Activated T-cell treated with anti-CD3 and anti-CD28 coated beads, Interleukin-2, amount 50 U/mL, for 72 hours (primary cell): ENCODE measurements at regions not wholly inside any gene's neighbourhood (a gene's known extent, or its start where the extent isn't known, plus 50 kb on each side); places are given as distances from the start of the nearest gene placed in this dataset.

Source experiments
- ATAC-seq, 2 donors: fragments of 150-1000 bp; cut with Tn5 transposase; replicated peaks in 1 of 2; 2 replicates each; pipeline ENCODE4 v1.10.0; 2021; ENCODE audit warnings: moderate library complexity in 2 of 2, mild to moderate bottlenecking in 1 of 2
- DNase-seq, 2 donors: peaks; one replicate each; pipeline ENCODE4 v3.0.0; 2021 to 2022; ENCODE audit warnings: mixed read lengths in 1 of 2
- H3K27ac Mint-ChIP-seq: one replicate; pipeline ENCODE4 v1.8.0; 2022; ENCODE audit warnings: mild to moderate bottlenecking, moderate library complexity, mixed read lengths
- H3K27me3 Mint-ChIP-seq: one replicate; pipeline ENCODE4 v1.8.0; 2022; ENCODE audit warnings: low read depth, mixed read lengths
- H3K36me3 Mint-ChIP-seq, 2 donors: one replicate each; pipeline ENCODE4 v1.8.0; 2022; ENCODE audit warnings: mixed read lengths in 2 of 2, mild to moderate bottlenecking in 1 of 2; ENCODE audit not compliant: insufficient read depth in 2 of 2
- H3K4me1 Mint-ChIP-seq: one replicate; pipeline ENCODE4 v1.8.0; 2022; ENCODE audit warnings: low read depth, mixed read lengths
- H3K4me3 Mint-ChIP-seq, 2 donors: one replicate each; pipeline ENCODE4 v1.8.0; 2022; ENCODE audit warnings: mild to moderate bottlenecking in 2 of 2, mixed read lengths in 2 of 2, moderate library complexity in 2 of 2
- H3K9me3 Mint-ChIP-seq, 2 donors: one replicate each; pipeline ENCODE4 v1.8.0; 2022; ENCODE audit warnings: mixed read lengths in 2 of 2

- H3K27ac Mint-ChIP-seq, result no peak overlapping the region
- no peaks in the 10 kb centered on the region for H3K27me3 Mint-ChIP-seq
- no peaks in the 10 kb centered on the region for H3K4me1 Mint-ChIP-seq
- DNase-seq (no peak), ATAC-seq (no peak)
- no peak overlapping the region for H3K4me3 Mint-ChIP-seq
- H3K9me3 Mint-ChIP-seq, result peaks cover under 1 to 5% of the 10 kb centered on the region in 2 donors
- peaks cover under 1 to 2% of the 10 kb centered on the region in 2 donors for H3K36me3 Mint-ChIP-seq
Measured at GRCh38 chr12:130066742-130067141, 95.5 kb upstream of the FZD10 start.

DNA sequence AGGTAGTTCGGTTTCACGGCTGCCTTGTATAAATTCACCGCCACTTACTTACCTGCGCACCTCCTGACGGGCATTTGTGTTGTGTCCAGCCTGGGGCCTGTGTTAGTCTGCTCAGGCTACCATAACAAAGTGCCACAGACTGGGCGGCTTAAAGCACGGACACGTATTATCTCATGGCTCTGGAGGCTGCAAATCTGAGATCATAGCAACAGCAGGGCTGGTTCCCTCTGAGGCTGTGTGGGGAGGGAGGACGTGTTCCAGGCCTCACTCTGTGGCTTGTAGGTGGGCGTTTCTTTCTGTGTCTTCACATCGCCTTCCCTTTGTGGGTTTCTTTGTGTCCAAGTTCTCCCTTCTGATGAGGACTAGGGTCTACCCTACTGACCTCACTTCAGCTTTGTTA lies 93.5 kb upstream of the FZD10 start:
- H3K4me3 Mint-ChIP-seq, result no peak overlapping the region
- peaks cover 0 to 2% of the 10 kb centered on the region in 2 donors for H3K9me3 Mint-ChIP-seq
- no peaks in the 10 kb centered on the region for H3K4me1 Mint-ChIP-seq
- DNase-seq (no peak), ATAC-seq (no peak)
- H3K27me3 Mint-ChIP-seq, result no peaks in the 10 kb centered on the region
- H3K27ac Mint-ChIP-seq, result no peak overlapping the region
- no peaks in the 10 kb centered on the region for H3K36me3 Mint-ChIP-seq

DNA sequence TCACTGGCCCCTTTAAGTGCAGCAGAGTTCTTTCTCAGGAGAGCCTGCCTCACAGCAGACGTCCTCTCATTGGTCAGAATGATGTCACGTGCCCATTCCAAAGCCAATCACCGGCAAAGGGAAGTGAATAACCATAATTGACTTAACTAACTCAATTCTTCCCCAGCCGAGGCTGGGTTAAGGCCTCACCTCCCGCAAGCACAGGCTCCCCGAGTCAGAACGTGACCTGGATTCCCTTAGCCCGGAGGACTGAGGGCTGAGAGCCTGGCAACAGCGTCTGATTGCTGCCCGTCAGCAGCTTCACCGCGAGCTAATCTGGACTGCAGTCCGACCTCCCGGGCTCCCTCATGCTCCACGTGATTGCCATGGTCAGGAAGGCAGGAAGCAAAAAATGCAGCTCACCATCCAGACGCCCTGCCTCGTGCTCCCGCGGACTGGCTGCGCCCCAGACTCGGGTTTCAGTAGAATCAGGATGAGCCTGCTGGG lies 92.1 kb upstream of the FZD10 start:
- Mint-ChIP-seq H3K4me3 (no peak overlapping the region), H3K4me1 (no peaks in the 10 kb centered on the region), H3K27ac (no peak overlapping the region), H3K27me3 (peaks cover under 1% of the 10 kb centered on the region), H3K36me3 (no peaks in the 10 kb centered on the region), H3K9me3 (peaks cover 0 to 2% of the 10 kb centered on the region in 2 donors)
- DNase-seq (no peak), ATAC-seq (no peak)

DNA sequence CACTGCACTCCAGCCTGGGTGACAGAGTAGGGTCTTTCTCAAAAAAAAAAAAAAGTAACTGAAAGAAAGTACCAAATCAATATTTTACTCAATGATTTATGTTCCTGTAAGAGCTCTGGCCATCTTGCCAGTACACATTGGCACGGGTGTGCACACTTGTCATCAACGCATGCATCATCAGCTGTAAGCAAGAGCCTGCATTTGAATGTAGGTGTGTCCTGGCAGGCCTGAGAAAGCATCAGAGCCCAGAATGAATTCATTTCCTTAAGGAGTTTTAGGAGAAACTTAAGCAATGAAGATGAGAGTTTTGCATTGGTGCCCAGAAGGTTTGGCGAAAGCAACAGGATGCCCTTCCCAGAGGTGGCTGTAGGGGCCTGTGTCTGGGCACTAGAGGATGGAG lies 88.5 kb upstream of the FZD10 start:
- Mint-ChIP-seq H3K36me3 (peaks cover 5 to 8% of the 10 kb centered on the region in 2 donors), H3K4me3 (no peak overlapping the region), H3K4me1 (peaks cover 6% of the 10 kb centered on the region), H3K27ac (no peak overlapping the region), H3K9me3 (peaks cover 13 to 17% of the 10 kb centered on the region in 2 donors), H3K27me3 (peaks cover 19% of the 10 kb centered on the region)
- ATAC-seq (no peak), DNase-seq (no peak)

GRCh38 chr12:130074661-130075406 lies 87.4 kb upstream of the FZD10 start:
- H3K4me3 Mint-ChIP-seq, result no peak overlapping the region
- H3K4me1 Mint-ChIP-seq, result peaks cover 6% of the 10 kb centered on the region
- H3K36me3 Mint-ChIP-seq, result peaks cover 5 to 8% of the 10 kb centered on the region in 2 donors
- peaks cover 19% of the 10 kb centered on the region for H3K27me3 Mint-ChIP-seq
- peaks cover 17% of the 10 kb centered on the region in 2 donors for H3K9me3 Mint-ChIP-seq
- ATAC-seq, result no peak
- H3K27ac Mint-ChIP-seq, result no peak overlapping the region
- DNase-seq, result no peak

DNA sequence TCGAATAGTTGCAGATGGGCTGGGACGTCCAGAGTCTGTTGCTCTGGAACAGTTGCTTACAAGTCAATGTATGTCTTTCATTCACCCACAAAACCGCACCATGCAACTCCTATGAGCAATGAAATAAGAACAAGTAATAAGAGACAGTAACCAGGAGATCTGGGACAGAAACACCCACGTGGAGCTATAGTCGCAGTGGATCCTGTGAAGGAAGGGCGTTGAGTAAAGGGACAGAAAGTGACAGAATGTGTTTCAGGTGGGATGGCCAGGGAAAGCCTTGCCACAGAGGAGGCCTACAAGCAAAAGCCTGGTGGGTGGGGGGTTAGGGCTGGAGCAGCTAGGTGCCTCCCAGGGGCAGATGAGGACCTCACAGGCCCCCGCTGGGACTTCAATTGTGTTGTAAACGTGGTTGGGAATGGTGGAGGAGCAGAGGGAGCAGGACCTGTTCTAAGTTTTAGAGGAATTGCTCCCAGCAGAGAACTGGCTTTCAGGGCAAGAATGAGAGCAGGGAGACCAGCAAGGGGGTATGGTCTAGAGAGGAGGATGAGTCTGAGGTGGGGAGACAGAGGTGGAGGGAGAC lies 86.7 kb upstream of the FZD10 start:
- H3K36me3 Mint-ChIP-seq, result peaks cover 5 to 8% of the 10 kb centered on the region in 2 donors
- DNase-seq (no peak), ATAC-seq (no peak)
- H3K4me3 Mint-ChIP-seq, result no peak overlapping the region
- no peak overlapping the region for H3K27ac Mint-ChIP-seq
- peaks cover 6% of the 10 kb centered on the region for H3K4me1 Mint-ChIP-seq
- H3K9me3 Mint-ChIP-seq, result peaks cover 17% of the 10 kb centered on the region in 2 donors
- H3K27me3 Mint-ChIP-seq, result peaks cover 19% of the 10 kb centered on the region

DNA sequence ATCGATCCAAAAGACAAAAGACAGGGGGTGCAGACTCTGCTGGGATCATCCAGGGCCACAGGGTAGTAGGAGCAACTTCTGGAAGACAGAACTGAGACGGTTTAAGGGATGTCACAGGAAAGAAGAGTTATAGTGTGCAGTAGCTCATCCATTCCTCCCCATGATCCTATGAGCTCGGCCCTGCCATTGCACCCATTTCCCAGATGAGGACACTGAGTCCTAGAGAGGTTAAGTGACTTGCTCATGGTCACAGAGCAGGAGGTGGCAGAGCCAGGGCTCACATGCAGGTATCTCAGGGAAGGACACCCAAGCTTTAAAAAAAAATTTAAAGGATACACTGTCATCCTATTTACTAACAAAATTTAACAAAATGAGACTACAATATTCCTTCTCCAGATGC lies 86.1 kb upstream of the FZD10 start:
- no peak overlapping the region for H3K4me3 Mint-ChIP-seq
- peaks cover 5 to 8% of the 10 kb centered on the region in 2 donors for H3K36me3 Mint-ChIP-seq
- H3K27me3 Mint-ChIP-seq, result peaks cover 19% of the 10 kb centered on the region
- ATAC-seq, result no peak
- H3K27ac Mint-ChIP-seq, result no peak overlapping the region
- H3K4me1 Mint-ChIP-seq, result peaks cover 6% of the 10 kb centered on the region
- no peak for DNase-seq
- peaks cover 17% of the 10 kb centered on the region in 2 donors for H3K9me3 Mint-ChIP-seq

DNA sequence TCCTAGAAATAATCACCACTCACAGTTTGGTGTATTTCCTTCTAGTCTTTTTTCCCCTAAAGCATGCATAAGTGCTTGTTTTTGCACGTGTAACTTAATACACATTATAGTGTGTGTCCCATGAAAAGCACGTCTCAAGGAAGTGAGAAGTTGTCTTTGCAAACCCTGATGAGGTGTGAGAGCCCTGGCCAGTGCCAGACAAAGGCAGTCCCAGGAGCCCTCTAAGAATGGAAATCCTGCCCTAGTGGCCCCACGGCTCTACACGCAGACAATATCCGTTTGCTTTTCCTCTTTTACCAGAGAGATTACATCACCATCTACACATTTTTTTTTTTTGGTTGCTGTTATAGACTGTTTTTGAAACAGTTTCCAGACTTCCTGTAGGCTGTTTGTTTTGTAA lies 85.5 kb upstream of the FZD10 start:
- no peak overlapping the region for H3K4me3 Mint-ChIP-seq
- peaks cover 5 to 8% of the 10 kb centered on the region in 2 donors for H3K36me3 Mint-ChIP-seq
- peaks cover 16 to 17% of the 10 kb centered on the region in 2 donors for H3K9me3 Mint-ChIP-seq
- no peak for ATAC-seq
- no peak overlapping the region for H3K27ac Mint-ChIP-seq
- DNase-seq, result no peak
- H3K27me3 Mint-ChIP-seq, result peaks cover 19% of the 10 kb centered on the region
- H3K4me1 Mint-ChIP-seq, result peaks cover 6% of the 10 kb centered on the region

DNA sequence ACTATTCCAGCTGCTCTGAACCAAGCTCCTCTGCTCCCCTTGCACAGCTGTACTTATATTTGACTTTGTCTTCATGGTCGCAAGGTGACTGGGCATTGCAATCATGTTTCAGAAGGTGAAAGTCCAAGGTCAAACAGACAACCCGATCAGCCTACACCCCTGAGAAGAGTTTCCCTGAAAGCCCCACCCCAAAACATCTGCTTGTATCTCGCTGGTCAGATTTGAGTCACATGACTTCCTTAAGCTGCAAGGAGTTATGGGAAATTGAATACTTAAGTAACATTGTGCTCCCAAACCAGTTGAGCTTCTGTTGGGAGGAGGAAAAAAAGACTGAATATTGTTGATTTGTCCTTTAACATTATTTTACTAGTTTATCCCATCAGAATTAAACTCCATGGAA lies 83.4 kb upstream of the FZD10 start:
- Mint-ChIP-seq H3K4me1 (peaks cover 6% of the 10 kb centered on the region), H3K4me3 (no peak overlapping the region), H3K9me3 (peaks cover 15 to 17% of the 10 kb centered on the region in 2 donors), H3K36me3 (peaks cover 5 to 8% of the 10 kb centered on the region in 2 donors), H3K27me3 (peaks cover 19% of the 10 kb centered on the region), H3K27ac (no peak overlapping the region)
- ATAC-seq (no peak), DNase-seq (no peak)

DNA sequence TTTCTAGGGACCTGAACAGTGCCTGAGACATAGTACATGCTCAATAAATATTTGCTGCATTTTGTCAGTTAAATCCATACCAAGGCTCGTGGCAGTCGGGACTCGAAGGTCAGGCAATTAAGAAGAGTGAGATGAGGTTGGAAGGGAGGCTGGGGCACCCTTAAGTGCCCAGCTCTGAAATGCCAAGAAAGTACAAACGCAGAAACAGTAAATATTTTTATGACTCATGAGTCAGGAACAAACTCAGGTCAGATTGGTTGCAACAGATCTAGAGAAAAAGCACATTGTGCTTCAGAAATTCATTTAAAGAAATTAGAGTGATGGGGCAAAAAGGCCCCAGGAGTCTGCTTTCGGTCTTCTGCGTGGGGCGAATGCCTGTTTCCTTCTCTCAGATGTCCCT lies 83.0 kb upstream of the FZD10 start:
- no peak for ATAC-seq
- Mint-ChIP-seq H3K4me3 (no peak overlapping the region), H3K27ac (no peak overlapping the region), H3K27me3 (peaks cover 19% of the 10 kb centered on the region), H3K4me1 (peaks cover 6% of the 10 kb centered on the region), H3K36me3 (peaks cover 5 to 8% of the 10 kb centered on the region in 2 donors), H3K9me3 (peaks cover 15 to 17% of the 10 kb centered on the region in 2 donors)
- no peak for DNase-seq

- H3K27ac Mint-ChIP-seq, result no peak overlapping the region
- peaks cover 5 to 8% of the 10 kb centered on the region in 2 donors for H3K36me3 Mint-ChIP-seq
- peaks cover 17% of the 10 kb centered on the region for H3K27me3 Mint-ChIP-seq
- H3K9me3 Mint-ChIP-seq, result peaks cover 15 to 17% of the 10 kb centered on the region in 2 donors
- H3K4me1 Mint-ChIP-seq, result peaks cover 6% of the 10 kb centered on the region
- no peak overlapping the region for H3K4me3 Mint-ChIP-seq
- DNase-seq, result no peak
- no peak for ATAC-seq
Measured at GRCh38 chr12:130080205-130080604, 82.1 kb upstream of the FZD10 start.

DNA sequence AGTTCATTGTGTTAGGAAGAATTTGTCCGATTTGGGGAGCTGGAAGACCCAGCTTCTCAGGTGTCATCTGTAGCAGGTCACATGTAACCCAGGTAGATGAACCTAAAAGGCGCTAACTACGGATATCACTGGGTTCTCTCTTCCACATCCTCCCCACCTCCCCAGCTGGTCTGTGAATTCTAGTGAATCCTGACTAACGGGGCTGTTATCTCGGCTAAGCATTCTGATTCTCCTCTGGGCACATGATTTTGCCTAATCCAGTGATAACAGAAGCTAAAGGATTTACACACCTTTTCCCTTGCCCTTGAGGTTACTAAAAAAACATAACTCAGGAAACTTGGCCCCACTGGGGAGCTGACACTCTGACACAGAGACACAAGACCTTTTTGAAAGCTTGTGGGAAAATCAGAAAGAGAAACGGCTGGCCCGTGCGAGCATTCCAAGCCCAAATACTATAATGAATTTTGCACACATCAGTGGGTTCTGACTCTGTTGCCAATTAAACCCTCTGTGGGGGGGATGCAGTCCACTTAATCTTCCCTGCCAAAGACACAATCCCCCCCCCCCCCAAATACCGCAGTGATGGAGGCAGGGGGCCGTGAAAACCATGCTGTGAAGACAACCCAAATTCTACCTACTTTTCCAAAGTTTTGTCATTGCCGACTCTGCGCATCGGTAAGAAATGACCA lies 81.0 kb upstream of the FZD10 start:
- no peak for DNase-seq
- no peak overlapping the region for H3K27ac Mint-ChIP-seq

DNA sequence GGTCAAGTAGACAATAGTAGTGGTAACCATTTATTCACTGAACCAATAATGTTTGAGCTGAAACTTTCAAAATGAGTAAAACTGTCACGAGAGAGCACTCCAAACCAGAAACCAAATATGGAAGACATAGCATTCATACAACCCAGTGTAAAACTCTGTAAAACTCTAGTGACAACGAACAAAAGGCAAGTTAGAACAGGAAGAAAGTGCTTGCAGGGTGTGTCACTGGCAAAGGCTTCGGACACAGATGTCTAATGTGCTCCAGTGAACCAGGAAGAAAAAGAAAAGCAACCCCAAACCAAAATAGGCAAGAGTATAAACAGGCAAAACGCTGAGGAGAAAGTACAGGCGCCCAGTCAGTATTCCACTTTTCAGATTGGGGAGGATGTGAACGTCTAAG lies 79.3 kb upstream of the FZD10 start:
- H3K4me3 Mint-ChIP-seq, result no peak overlapping the region

More for the DNA sequence above, 81.0 kb upstream of the FZD10 start:
- ATAC-seq, result no peak
- Mint-ChIP-seq H3K36me3 (peaks cover 5 to 8% of the 10 kb centered on the region in 2 donors), H3K27me3 (peaks cover 8% of the 10 kb centered on the region), H3K4me3 (no peak overlapping the region), H3K4me1 (peaks cover 8% of the 10 kb centered on the region), H3K9me3 (peaks cover 9 to 17% of the 10 kb centered on the region in 2 donors)

More for the DNA sequence above, 79.3 kb upstream of the FZD10 start:
- Mint-ChIP-seq H3K27ac (no peak overlapping the region), H3K9me3 (peaks cover 0 to 7% of the 10 kb centered on the region in 2 donors), H3K27me3 (no peaks in the 10 kb centered on the region), H3K4me1 (peaks cover 19% of the 10 kb centered on the region), H3K36me3 (peaks cover 0 to under 1% of the 10 kb centered on the region in 2 donors)
- ATAC-seq (no peak), DNase-seq (no peak)
